AG04449 (cell line): ENCODE measurements at regions not wholly inside any gene's neighbourhood (a gene's known extent, or its start where the extent isn't known, plus 50 kb on each side); places are given as distances from the start of the nearest gene placed in this dataset.

Experiments used
- CTCF ChIA-PET: fragments of 350-600 bp; formaldehyde crosslinking; extraction: SDS; loops from one replicate; lab custom pipeline; 2021; ENCODE audit warnings: antibody characterized with exemption; lab: Yijun Ruan, JAX
- POLR2A ChIA-PET: fragments of 400-600, 350-600 bp; formaldehyde crosslinking; extraction: SDS; loops from one replicate; lab custom pipeline; 2020; ENCODE audit warnings: antibody characterized with exemption, inconsistent platforms; lab: Yijun Ruan, JAX
- DNase-seq: peaks from one replicate; pipeline ENCODE4 v3.0.0-alpha.2; 2010; ENCODE audit warnings: low read depth, low spot score
- H3K4me3 ChIP-seq: 2 replicates; pipeline ENCODE4 v1.5.1; 2011; ENCODE audit warnings: low read depth, mild to moderate bottlenecking, control low read depth, low read length
- TF ChIP-seq, protein P1 (sequence below): IDR thresholded peaks from one replicate; pipeline ENCODE4 v1.5.1; 2011; ENCODE audit warnings: mild to moderate bottlenecking, moderate library complexity, low read length, control low read depth, inconsistent platforms; ENCODE audit not compliant: insufficient read depth; ENCODE audit errors: missing control alignments

DNA sequence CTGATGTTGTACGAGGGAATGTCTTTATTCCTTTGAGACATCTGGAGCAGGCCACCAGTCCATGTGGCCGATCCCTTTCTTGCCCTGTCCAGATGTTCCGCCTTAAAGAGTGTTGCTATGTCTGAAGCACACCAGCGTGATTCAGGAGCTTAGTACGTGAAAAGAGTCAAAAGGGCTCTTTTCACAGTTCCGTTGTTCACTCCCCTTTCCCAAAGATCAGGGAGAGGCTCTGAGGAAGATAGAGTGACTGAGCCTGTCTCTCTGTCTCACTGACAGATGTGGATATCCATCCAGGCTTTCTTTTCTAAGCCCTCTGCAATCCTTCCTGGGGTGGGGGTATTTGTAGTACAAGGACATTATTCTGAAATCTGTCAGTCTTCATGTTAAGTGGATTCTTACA lies 262.5 kb upstream of the LRTM1 start:
- CTCF ChIA-PET: interaction anchor here (2.4 to 3.1 kb wide), 2 partner anchors 9 to 15 kb away, joined by 7 to 20 read pairs; no protein-coding TSS in a partner anchor
- DNase-seq: peak; percentile 67
- H3K4me3 ChIP-seq: no peak overlapping the region
- POLR2A ChIA-PET: interaction anchor here (0.5 to 3.8 kb wide), 16 partner anchors 8 to 308 kb away, joined by 3 to 39 read pairs (median 4); partner anchors contain the start of gene WNT5A
- TF ChIP-seq, protein P1, sequence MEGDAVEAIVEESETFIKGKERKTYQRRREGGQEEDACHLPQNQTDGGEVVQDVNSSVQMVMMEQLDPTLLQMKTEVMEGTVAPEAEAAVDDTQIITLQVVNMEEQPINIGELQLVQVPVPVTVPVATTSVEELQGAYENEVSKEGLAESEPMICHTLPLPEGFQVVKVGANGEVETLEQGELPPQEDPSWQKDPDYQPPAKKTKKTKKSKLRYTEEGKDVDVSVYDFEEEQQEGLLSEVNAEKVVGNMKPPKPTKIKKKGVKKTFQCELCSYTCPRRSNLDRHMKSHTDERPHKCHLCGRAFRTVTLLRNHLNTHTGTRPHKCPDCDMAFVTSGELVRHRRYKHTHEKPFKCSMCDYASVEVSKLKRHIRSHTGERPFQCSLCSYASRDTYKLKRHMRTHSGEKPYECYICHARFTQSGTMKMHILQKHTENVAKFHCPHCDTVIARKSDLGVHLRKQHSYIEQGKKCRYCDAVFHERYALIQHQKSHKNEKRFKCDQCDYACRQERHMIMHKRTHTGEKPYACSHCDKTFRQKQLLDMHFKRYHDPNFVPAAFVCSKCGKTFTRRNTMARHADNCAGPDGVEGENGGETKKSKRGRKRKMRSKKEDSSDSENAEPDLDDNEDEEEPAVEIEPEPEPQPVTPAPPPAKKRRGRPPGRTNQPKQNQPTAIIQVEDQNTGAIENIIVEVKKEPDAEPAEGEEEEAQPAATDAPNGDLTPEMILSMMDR: no peak

DNA sequence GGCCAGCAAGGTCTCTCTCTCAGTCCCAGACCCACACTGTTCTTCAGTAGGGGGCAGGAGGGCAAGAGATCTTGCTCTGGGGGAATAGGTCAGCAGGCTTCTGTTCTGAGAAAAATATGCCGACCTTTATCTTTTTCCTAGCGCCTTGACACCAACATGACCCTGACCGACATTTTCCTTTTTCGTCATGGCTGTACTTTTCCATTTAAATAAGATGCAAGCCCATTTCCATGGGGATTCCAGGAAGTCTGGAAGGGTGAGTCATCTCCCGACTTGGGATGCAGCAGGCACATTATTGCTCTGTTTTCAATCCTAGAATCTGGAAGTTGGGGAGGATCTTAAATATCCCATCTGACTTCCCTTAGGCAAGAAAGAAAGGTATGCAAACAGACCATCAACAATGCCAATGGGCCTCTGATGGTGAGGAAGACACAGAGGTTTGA lies 261.5 kb upstream of the LRTM1 start:
- POLR2A ChIA-PET: interaction anchor here (0.8 to 3.8 kb wide), 8 partner anchors 10 to 298 kb away, joined by 3 to 25 read pairs (median 5); partner anchors contain the start of gene WNT5A
- peak; percentile 76 for DNase-seq
- H3K4me3 ChIP-seq: no peak overlapping the region
- CTCF ChIA-PET: interaction anchor here (0.8 to 2.4 kb wide), 3 partner anchors 8 to 295 kb away, joined by 3 to 7 read pairs (median 3); no protein-coding TSS in a partner anchor
- TF ChIP-seq, protein P1: no peak

DNA sequence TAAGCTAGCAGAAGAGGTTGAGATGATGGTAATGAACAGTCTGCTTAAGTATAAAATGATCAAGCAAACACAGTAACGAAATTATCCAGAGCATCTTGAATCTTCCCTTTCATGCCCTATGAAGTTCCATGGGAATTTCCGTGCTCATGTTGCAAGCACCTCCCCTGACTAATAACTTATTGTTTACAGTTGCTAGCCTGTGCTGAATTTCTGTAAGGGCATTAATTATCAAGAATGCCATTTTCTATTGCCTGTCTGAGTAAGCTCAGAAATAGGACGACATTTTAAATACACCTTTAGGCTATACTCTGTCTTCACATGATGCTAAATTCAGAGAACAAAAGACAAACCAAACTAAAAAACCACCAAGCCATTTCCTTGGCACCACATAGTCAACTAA lies 257.5 kb upstream of the LRTM1 start:
- TF ChIP-seq, protein P1: no peak
- DNase-seq: no peak
- ChIA-PET CTCF (interaction anchor here (0.7 to 1.6 kb wide), 3 partner anchors 10 to 180 kb away, joined by 3 to 5 read pairs (median 5); no protein-coding TSS in a partner anchor), POLR2A (no interaction called here)
- no peak overlapping the region for H3K4me3 ChIP-seq

DNA sequence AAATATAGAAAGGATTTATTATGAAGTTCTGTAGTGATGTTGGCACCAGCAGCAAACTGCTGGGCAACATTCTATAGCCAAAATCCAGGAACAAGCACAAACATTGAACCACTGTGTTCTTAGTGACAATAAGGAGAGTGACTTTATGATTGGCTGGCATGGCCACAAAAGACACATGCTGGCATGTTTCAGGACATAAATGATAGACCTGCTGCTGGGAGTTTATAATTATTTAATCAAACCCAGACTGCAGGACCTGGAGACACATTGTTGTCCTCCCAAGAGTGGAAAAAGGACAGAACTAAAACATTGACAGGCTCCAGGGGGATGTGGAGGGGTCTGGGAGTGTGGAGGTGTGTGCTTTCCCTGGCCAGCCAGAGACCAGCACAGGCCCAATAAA lies 255.3 kb upstream of the LRTM1 start:
- ChIA-PET CTCF (interaction anchor here (1.3 kb wide), 1 partner anchor 8 kb away, joined by 3 read pairs; no protein-coding TSS in a partner anchor), POLR2A (no interaction called here)
- no peak for DNase-seq
- TF ChIP-seq, protein P1: no peak
- H3K4me3 ChIP-seq: no peak overlapping the region

DNA sequence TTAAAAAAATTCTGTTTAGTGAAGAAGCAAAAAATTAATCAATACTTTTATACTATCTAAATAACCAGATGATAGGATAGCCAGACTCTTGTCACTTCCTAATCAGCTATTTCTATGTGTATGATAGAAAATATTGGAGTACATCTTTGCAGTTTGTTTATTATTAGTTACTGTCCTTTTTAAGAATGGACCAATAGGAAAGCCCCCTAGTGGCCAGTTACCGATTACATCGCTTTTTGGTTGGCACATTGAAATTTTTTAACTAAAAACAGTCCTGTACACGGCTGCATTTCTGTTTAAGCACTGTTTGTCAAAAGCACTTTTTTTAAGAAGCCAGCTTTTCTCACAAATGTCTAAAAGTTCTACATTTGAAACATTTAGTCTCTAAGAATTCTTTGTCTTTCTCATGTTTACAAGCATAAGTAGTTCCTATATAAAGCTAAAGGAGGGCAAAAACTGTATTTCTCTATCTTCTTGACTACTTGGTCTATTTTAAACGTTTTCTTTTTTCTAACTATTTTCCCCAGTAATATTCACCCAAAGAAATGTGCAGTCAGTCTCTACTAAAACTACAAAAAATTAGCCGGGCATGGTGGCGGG lies 253.2 kb upstream of the LRTM1 start:
- POLR2A ChIA-PET: interaction anchor here (0.6 kb wide), 1 partner anchor 288 kb away, joined by 3 read pairs; no protein-coding TSS in a partner anchor
- TF ChIP-seq, protein P1: peak; percentile 48
- no peak for DNase-seq
- CTCF ChIA-PET: interaction anchor here (0.7 to 2.1 kb wide), 33 partner anchors 8 to 752 kb away, joined by 3 to 42 read pairs (median 4); no protein-coding TSS in a partner anchor
- H3K4me3 ChIP-seq: no peak overlapping the region

DNA sequence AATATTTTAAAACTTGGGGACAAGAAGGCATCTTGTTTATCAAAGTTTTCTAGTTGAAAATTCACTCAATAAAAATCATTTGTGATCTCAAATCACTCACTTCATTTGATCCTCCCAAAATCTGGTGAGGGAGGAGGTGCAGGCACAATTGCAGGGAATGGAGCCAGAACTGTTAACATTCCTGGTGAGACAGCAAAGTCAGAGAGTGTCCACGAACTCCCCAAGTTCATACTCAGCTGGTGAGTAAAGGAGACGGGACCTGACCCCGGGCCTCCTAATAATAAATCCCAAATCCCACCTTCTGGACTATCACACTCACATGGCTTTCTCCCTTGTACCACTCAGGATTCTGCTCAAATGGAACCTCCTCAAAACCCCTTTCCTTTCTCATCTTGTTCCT lies 252.3 kb upstream of the LRTM1 start:
- TF ChIP-seq, protein P1: no peak
- CTCF ChIA-PET: interaction anchor here (0.7 to 2.1 kb wide), 20 partner anchors 9 to 331 kb away, joined by 3 to 42 read pairs (median 4); no protein-coding TSS in a partner anchor
- DNase-seq: no peak
- POLR2A ChIA-PET: interaction anchor here (0.5 kb wide), 1 partner anchor 210 kb away, joined by 4 read pairs; no protein-coding TSS in a partner anchor
- no peak overlapping the region for H3K4me3 ChIP-seq
